ENCODE measurements at regions not wholly inside any gene's neighbourhood (a gene's known extent, or its start where the extent isn't known, plus 50 kb on each side); places are given as distances from the start of the nearest gene placed in this dataset.
A peak's percentile ranks its signal among the peaks of the same experiment; 100 is the strongest.

DNA sequence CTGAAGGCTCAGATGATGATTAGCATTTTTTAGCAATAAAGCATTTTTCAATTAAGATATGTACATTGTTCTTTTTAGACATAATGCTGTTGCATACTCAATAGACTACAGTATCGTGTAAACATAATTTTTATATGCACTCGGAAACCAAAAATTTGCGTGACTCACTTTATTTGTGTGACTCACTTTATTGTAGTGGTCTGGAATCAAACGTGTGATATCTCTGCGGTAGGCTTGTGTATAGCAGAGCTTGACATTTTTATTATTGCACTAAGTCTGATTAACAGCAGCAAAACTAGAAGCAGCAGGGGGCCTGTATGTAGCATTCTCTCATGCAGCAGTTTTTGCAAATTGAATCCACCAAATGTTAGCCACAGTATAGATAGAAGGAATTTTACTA is 119.1 kb upstream of the PRDX4 start:
- no peak for DNase-seq

DNA sequence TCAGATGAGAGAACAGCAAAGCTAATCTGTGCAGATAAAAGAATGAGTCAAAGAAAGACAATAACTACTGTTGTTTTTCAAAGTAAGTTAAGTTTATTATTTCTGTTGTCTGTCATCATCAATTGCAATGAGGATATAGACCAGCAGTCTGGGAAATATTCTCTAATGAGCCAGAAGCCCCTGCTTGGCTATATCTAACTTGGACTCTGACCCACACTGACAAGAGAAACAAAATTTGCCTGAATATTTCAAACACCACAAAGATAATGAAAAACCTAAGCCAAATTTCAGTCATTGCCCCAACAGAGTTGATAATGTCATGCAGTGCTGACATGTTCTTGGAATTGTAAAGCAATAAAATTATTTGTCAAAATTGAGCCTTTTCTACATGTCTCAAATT is 115.0 kb upstream of the PRDX4 start:
- DNase-seq = no peak

DNA sequence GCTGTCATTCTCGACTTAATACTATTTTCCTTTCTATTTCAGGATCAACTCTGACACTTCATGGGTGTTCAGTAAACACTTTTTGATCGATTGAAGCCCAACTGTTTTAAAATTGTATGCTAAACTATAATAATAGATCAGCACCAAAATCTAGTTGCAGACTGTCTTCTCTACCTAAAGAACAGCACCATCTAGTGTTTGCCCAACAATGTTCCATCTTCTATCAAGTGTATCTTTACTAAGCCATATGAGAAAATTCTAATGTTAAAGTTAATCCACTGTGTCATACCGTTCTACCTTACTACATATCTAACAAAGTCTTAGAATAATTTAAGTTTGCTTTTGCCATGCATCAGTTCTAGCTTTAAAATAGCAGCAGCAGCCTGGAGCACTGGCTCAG is 113.0 kb upstream of the PRDX4 start:
- no peak for DNase-seq

DNA sequence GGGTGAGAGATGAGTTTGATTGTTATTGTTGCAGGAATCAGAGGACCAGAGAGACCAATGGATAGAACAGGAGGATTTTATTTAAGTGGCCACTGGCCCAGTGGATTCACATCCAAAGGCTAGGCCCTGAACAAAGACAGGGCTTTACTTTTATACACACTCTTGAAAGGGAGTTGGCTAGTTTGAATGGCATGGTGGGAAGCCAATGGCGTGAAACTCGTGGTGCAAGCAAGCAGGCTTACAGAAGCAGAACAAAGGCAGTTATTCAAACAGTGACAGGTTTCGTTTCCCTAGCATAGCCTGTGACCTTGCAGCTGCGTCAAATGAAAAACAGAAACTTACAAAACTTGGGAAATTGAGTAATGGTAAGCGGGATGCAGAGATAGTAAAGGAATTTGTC is 110.2 kb upstream of the PRDX4 start:
- DNase-seq = no peak

DNA sequence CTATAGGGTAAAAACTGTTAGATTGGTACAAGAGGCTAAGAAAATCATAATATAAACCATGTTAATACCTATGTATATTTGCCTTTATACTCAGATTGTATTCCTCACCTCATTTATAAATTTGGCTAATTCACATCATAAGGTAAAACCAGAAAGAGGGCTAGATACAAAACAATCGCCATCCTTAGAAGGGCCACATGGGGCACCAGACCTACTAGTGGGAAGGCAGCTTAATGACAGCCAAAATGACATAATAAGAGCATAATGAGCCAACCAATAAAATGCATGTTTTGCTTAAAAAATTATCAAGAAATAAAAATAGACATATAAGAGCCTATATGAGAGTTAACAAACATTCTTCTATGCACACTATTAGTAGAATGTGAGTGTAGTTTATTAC is 107.3 kb upstream of the PRDX4 start:
- DNase-seq = no peak

DNA sequence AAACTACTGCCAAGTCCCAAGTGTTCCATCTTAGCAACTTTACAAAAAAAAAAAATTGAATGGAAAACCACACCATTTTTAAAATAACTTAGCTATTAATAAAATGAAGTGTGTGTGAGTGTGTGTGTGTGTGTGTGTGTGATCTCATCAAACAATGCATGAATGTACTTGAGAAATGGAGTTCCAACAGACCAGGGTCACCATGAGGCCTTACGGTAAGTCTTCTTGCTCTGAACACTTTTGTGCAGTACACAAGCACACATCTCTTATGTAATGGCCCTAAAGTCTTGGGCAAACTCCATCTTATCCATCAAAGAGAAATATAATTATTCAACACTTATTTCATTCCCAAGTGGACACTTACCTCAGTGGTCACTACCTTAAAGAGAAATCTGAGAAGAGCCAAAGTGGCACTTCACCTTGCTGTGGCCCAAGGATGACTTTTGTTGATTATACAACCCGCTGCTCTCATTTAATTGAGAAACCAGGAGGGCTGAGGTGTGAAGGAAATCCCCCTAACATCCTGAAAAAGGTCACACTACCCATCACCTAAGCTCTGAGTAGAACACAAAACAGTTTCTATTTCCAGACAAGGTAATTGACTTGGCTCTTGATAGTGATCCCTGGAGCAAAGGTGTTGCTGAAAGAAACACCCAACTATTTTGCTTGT is 96.5 kb upstream of the PRDX4 start:
- DNase-seq = no peak

DNA sequence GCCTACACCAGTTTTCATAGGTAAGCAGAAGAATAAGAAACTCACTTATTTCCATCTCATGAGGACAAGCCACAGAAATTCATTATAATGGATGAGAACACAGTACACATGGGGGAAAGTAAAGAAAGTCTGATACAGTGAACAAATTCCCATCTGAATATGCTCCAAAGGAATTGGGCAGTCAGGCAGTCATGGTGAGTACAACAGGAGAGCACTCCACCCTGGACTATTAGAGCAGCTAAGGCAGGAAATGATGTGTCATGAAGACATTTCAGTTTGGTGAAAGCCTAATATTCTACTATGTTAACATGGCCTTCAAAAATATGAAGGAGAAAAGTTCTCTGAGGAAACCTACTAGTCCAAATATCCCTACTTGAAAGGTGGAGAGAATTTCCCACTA is 92.0 kb upstream of the PRDX4 start:
- no peak for DNase-seq

DNA sequence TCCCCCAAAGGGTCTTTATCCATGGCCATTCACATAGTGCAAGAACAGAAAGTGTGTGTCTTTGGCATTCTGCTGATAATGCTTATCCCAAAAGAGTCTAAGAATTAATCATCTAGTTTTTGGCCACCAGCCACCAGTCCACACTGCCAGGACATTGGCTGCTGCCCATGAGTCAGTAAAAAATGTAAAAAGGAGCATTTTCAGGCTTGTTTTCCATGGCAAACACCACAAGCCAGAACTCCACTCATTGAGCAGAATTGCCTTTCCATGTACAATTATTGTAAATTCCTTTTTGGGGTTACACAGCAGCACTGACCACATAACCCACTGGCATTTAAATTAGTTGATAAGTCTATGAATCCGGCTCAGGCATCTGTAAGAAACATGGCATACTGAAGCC is 89.2 kb upstream of the PRDX4 start:
- no peak for DNase-seq

DNA sequence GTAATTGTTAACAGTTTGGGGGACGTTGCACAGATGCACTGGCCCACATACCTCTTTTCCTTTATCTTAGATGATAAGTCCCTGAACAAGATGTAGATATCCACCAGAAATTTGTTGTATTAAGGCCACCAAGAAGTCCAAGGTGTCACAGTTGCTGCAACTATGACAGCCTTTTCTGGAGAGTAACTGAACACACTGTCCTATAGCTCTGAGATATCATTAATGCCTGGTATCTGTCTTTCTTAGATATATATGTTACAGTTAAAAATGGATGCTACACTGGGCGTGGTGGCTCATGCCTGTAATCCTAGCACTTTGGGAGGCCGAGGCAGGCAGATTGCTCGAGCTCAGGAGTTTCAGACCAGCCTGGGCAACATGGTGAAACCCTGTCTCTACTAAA is 77.8 kb upstream of the PRDX4 start:
- DNase-seq = no peak

DNA sequence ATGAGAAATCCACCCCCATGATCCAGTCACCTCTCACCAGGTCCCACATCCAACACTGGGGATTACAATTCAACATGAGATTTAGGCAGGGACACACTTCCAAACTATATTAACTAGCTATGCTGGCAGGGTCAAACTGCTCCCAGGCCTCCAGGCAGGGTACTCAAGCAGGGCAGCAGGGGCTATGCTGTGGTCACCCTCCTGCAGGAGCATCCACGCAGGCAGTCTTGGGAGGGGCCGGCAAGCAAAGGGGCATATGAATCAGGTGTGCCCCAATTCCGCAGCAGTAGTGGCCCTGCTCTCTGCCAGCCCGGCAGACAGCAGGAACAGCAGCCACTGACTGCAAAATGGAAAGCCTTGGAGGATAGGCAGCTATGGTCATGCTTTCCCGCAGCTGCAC is 74.6 kb upstream of the PRDX4 start:
- DNase-seq = no peak

DNA sequence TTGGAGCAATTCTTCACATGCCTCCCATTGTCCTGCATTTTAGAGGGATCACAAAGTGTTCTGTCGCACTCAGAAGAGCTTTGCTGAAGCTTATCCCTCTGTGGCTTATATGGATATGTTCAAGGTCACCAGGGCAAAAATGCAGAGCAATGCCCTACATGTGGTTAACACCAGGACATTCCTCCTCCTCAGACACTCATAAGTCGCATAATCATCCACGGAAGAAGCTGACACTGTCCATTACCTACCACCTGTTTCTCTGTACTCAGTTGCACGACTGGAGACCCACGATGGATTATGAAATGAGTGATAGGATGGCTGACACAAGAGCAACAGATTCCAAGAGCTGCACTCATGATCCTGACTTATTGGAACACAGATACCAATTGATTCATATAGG is 68.7 kb upstream of the PRDX4 start:
- DNase-seq = no peak

DNA sequence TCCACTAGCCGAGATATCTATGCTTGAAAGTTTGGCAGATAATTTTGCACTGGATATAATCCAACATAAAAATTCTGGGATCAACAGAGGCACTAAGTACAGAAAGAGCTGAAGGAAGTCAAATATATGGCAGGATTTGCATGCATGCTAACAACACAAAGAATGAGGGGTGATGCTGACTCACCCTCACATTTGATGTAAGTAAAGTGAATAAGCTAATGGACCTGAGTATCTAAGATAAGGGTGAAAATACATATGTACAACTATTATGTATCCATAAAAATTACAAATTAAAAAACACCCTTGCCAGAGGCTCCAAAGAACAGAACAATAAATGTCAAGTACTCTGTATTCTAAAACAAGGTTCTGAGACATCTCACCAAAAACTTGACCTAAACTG is 63.8 kb upstream of the PRDX4 start:
- DNase-seq = no peak

DNA sequence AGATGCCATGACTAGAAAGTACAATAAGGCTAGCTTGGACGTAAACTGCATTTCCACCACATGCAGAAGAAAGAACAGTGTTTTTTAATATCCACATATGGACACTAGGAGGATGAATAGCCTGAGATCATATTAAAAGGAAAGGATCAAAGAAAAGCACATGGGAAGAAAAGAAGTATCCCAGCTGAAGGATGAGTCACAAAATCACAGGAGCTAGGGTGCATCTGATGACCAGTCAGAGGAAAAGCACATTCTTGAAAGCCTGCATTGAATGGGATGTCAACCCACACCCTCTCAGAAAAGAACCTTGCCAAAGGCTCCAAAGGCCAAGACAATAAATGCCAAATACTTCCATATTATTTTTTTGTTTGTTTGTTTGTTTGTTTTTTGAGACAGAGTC is 56.8 kb upstream of the PRDX4 start:
- DNase-seq = no peak

DNA sequence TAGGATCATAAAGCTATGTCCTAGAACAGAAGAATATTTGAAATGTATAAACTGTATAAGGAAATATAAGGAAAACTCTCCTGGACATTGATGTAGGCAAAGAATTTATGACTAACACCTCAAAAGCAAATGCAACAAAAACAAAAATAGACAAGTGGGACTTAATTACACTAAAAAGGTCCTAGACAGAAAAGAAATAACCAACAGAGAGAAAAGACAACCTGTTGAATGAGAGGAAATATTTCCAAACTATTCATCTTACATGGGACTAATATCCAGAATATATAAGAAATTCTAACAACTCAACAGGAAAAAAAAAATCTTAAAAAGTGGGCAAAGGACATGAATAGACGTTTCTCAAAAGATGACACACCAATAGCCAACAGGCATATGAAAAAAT is 54.4 kb upstream of the PRDX4 start:
- DNase-seq = no peak

DNA sequence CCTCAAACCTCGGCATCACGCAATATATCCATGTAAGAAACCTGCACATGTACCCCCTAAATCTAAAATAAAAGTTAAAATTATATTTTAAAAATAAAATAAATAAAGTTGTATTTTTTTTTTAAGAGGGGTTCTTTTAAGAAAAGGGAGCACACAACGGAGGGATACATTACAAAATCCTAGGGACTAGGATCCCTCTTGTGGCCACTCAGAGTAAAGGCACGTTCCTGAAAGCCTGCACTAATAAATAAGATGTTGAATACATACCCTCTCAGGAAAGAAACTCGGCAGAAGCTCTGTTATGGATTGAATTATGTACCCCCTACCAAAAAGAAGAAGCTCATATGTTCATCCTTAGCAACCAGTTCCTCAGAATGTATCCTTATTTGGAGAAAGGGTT is 50.9 kb upstream of the PRDX4 start:
- peak; percentile 0 for DNase-seq

All from amniotic stem cell (primary cell).